H1 (cell line): ENCODE measurements at regions not wholly inside any gene's neighbourhood (a gene's known extent, or its start where the extent isn't known, plus 50 kb on each side); places are given as distances from the start of the nearest gene placed in this dataset.

Experiments used
- CTCF ChIA-PET: fragments of 300-600 bp; sonication (Branson Sonifier 250); formaldehyde crosslinking; loops from one replicate; lab custom pipeline; 2021; ENCODE audit not compliant: partially characterized antibody; lab: Charles Lee
- POLR2A ChIA-PET: fragments of 300-600 bp; sonication (Branson Sonifier 250); formaldehyde crosslinking; loops from one replicate; lab custom pipeline; 2021; ENCODE audit warnings: inconsistent platforms; ENCODE audit not compliant: partially characterized antibody; lab: Charles Lee
- DNase-seq, 2 experiments: peaks; one replicate each; pipeline versions ENCODE4 v3.0.0 to v3.0.0-alpha.2; 2010 to 2022; ENCODE audit warnings: low spot score in 2 of 2, low read depth in 1 of 2, mixed read lengths in 1 of 2
- FAIRE-seq: peaks from 2 replicates; lab custom pipeline; 2011; peaks lifted over from hg19 to GRCh38; lab: Jason Lieb, UNC
- H2AFZ ChIP-seq: 2 replicates; pipeline ENCODE4 v1.8.1; 2012; ENCODE audit warnings: low read length, inconsistent platforms
- H2AK5ac ChIP-seq: 2 replicates; pipeline ENCODE4 v1.6.1; 2013; ENCODE audit warnings: low read depth, low read length
- H2BK120ac ChIP-seq: replicated peaks from 2 replicates; pipeline ENCODE3; 2013; ENCODE audit warnings: low read depth, low read length, inconsistent platforms
- H2BK12ac ChIP-seq: 2 replicates; pipeline ENCODE4 v1.6.1; 2013; ENCODE audit warnings: low read depth, low read length
- H2BK15ac ChIP-seq: 2 replicates; pipeline ENCODE4 v1.6.1; 2013; ENCODE audit warnings: low read length
- H2BK20ac ChIP-seq: 2 replicates; pipeline ENCODE4 v1.6.1; 2013; ENCODE audit warnings: low read length
- H2BK5ac ChIP-seq: 2 replicates; pipeline ENCODE4 v1.6.1; 2013; ENCODE audit warnings: low read depth, low read length
- H3K14ac ChIP-seq: 2 replicates; pipeline ENCODE4 v1.6.1; 2013; ENCODE audit warnings: inconsistent platforms; ENCODE audit not compliant: insufficient read length
- H3K18ac ChIP-seq: 2 replicates; pipeline ENCODE4 v1.6.1; 2013; ENCODE audit warnings: low read length; ENCODE audit errors: extremely low read depth
- H3K23ac ChIP-seq: 2 replicates; pipeline ENCODE4 v1.6.1; 2013; ENCODE audit warnings: inconsistent platforms; ENCODE audit not compliant: insufficient read length
- H3K23me2 ChIP-seq: 2 replicates; pipeline ENCODE4 v1.6.1; 2013; ENCODE audit warnings: low read depth, low read length
- H3K27ac ChIP-seq: 2 replicates; pipeline ENCODE4 v1.6.1; 2011; ENCODE audit warnings: low read depth, low read length, inconsistent platforms
- H3K27me3 ChIP-seq, 4 experiments: replicated peaks in 1 of 4; 1 replicate in 1 of 4; 2 replicates in 3 of 4; pipeline versions ENCODE4 v1.6.1 to v1.8.1; 2011 to 2013; ENCODE audit warnings: low read length in 3 of 4, mild to moderate bottlenecking in 3 of 4, inconsistent platforms in 2 of 4, mixed read lengths in 2 of 4, moderate library complexity in 1 of 4; ENCODE audit not compliant: control insufficient read depth in 3 of 4, insufficient read depth in 3 of 4; ENCODE audit errors: extremely low read depth in 1 of 4
- H3K36me3 ChIP-seq, 4 experiments: 2 replicates each; pipeline versions ENCODE4 v1.6.1 to v1.8.1; 2011 to 2013; ENCODE audit warnings: mild to moderate bottlenecking in 4 of 4, low read length in 3 of 4, moderate library complexity in 2 of 4, control low read depth in 1 of 4, inconsistent platforms in 1 of 4; ENCODE audit not compliant: insufficient read depth in 4 of 4, control insufficient read depth in 2 of 4
- H3K4ac ChIP-seq: replicated peaks from 2 replicates; pipeline ENCODE3; 2013; ENCODE audit warnings: low read length, low read depth, mixed read lengths, inconsistent platforms; ENCODE audit not compliant: insufficient read length
- H3K4me1 ChIP-seq, 4 experiments: replicated peaks in 1 of 4; 1 replicate in 1 of 4; 2 replicates in 3 of 4; pipeline versions ENCODE4 v1.6.1 to v1.8.1; 2011 to 2013; ENCODE audit warnings: low read length in 3 of 4, inconsistent platforms in 2 of 4, mixed read lengths in 1 of 4; ENCODE audit not compliant: insufficient read depth in 4 of 4, control insufficient read depth in 3 of 4
- H3K4me2 ChIP-seq, 2 experiments: 2 replicates each; pipeline versions ENCODE4 v1.6.1 to v1.8.1; 2011 to 2013; ENCODE audit warnings: low read depth in 2 of 2, low read length in 2 of 2, control low read depth in 1 of 2, inconsistent platforms in 1 of 2, mild to moderate bottlenecking in 1 of 2; ENCODE audit not compliant: insufficient read depth in 1 of 2
- H3K4me3 ChIP-seq, 4 experiments: fragments of 200-600, 300-600 bp in 1 of 4; sonication (generic), shearing (Covaris generic), sonication (Bioruptor Twin) in 1 of 4; 2 replicates each; pipeline versions ENCODE4 v1.5.1 to v1.8.1; 2011 to 2016; ENCODE audit warnings: low read length in 4 of 4, low read depth in 3 of 4, control low read depth in 2 of 4, inconsistent platforms in 2 of 4, mild to moderate bottlenecking in 2 of 4, mixed read lengths in 1 of 4, moderate library complexity in 1 of 4; ENCODE audit not compliant: insufficient read depth in 2 of 4; ENCODE audit errors: extremely low read depth in 1 of 4
- H3K56ac ChIP-seq: replicated peaks from 2 replicates; pipeline ENCODE3; 2013; ENCODE audit warnings: low read depth, mild to moderate bottlenecking, mixed read lengths, low read length, inconsistent platforms; ENCODE audit not compliant: insufficient read length
- H3K79me1 ChIP-seq: 2 replicates; pipeline ENCODE4 v1.6.1; 2013; ENCODE audit warnings: low read depth, low read length, control low read depth
- H3K79me2 ChIP-seq, 2 experiments: 2 replicates each; pipeline versions ENCODE4 v1.6.1 to v1.8.1; 2012 to 2013; ENCODE audit warnings: low read length in 2 of 2, mild to moderate bottlenecking in 2 of 2, inconsistent platforms in 1 of 2; ENCODE audit not compliant: insufficient read depth in 2 of 2, control insufficient read depth in 1 of 2
- H3K9ac ChIP-seq, 4 experiments: replicated peaks in 1 of 4; 1 replicate in 1 of 4; 2 replicates in 3 of 4; pipeline versions ENCODE4 v1.6.1 to v1.8.1; 2011 to 2013; ENCODE audit warnings: low read depth in 3 of 4, low read length in 3 of 4, control low read depth in 2 of 4, mild to moderate bottlenecking in 2 of 4, moderate library complexity in 2 of 4, inconsistent platforms in 1 of 4; ENCODE audit errors: extremely low read depth in 1 of 4
- H3K9me3 ChIP-seq, 2 experiments: 2 replicates each; pipeline versions ENCODE4 v1.6.1 to v1.8.1; 2012 to 2013; ENCODE audit warnings: mild to moderate bottlenecking in 2 of 2, moderate library complexity in 2 of 2, control low read depth in 1 of 2, inconsistent platforms in 1 of 2, low read depth in 1 of 2, low read length in 1 of 2, mixed read lengths in 1 of 2; ENCODE audit not compliant: insufficient read depth in 2 of 2
- H4K20me1 ChIP-seq, 2 experiments: replicated peaks in 1 of 2; 2 replicates each; pipeline versions ENCODE3 to v1.8.1; 2011 to 2013; ENCODE audit warnings: inconsistent platforms in 2 of 2, low read length in 2 of 2, mild to moderate bottlenecking in 1 of 2; ENCODE audit not compliant: insufficient read depth in 2 of 2, control insufficient read depth in 1 of 2
- H4K5ac ChIP-seq: 2 replicates; pipeline ENCODE4 v1.6.1; 2013; ENCODE audit warnings: low read length, low read depth, mixed read lengths, inconsistent platforms; ENCODE audit not compliant: insufficient read length
- H4K8ac ChIP-seq: 2 replicates; pipeline ENCODE4 v1.8.0; 2013; ENCODE audit warnings: mild to moderate bottlenecking, moderate library complexity, low read length, inconsistent platforms; ENCODE audit not compliant: insufficient read depth; ENCODE audit errors: extremely low read depth
- H4K91ac ChIP-seq: replicated peaks from 2 replicates; pipeline ENCODE3; 2013; ENCODE audit warnings: low read length, mixed read lengths, inconsistent platforms; ENCODE audit not compliant: insufficient read length
- BACH1 ChIP-seq: IDR thresholded peaks from 2 replicates; pipeline ENCODE4 v1.6.1; 2012; ENCODE audit warnings: low read length, improper control_type of control experiment
- CHD1 ChIP-seq: IDR thresholded peaks from 2 replicates; pipeline ENCODE4 v1.6.1; 2012; ENCODE audit warnings: low read depth, low read length, improper control_type of control experiment
- CHD2 ChIP-seq: IDR thresholded peaks from 2 replicates; pipeline ENCODE4 v1.6.1; 2012; ENCODE audit warnings: low read length, improper control_type of control experiment
- EP300 ChIP-seq, 2 experiments: IDR thresholded peaks; 1 replicate in 1 of 2; 2 replicates in 1 of 2; pipeline ENCODE4 v1.6.1; 2011 to 2012; ENCODE audit warnings: low read depth in 2 of 2, low read length in 2 of 2, mild to moderate bottlenecking in 2 of 2, borderline replicate concordance in 1 of 2, inconsistent platforms in 1 of 2, moderate library complexity in 1 of 2
- JUN ChIP-seq: IDR thresholded peaks from 2 replicates; pipeline ENCODE4 v1.6.1; 2011; ENCODE audit warnings: low read depth, mild to moderate bottlenecking, improper control_type of control experiment, low read length
- KDM4A ChIP-seq: IDR thresholded peaks from one replicate; pipeline ENCODE4 v1.7.1; 2012; ENCODE audit warnings: low read depth, mild to moderate bottlenecking, moderate library complexity, low read length, inconsistent platforms; ENCODE audit not compliant: severe bottlenecking
- MAX ChIP-seq: IDR thresholded peaks from 2 replicates; pipeline ENCODE4 v1.6.1; 2012; ENCODE audit warnings: inconsistent platforms
- POU5F1 ChIP-seq: IDR thresholded peaks from 2 replicates; pipeline ENCODE4 v1.6.1; 2011; ENCODE audit warnings: low read depth, mild to moderate bottlenecking, low read length, moderate library complexity
- RFX5 ChIP-seq: IDR thresholded peaks from 2 replicates; pipeline ENCODE4 v1.6.1; 2011; ENCODE audit warnings: low read depth, low read length, improper control_type of control experiment, borderline replicate concordance
- SIN3A ChIP-seq, 2 experiments: IDR thresholded peaks in 1 of 2; conservative IDR thresholded peaks in 1 of 2; 2 replicates each; pipeline ENCODE4 v1.6.1; 2011 to 2012; ENCODE audit warnings: low read length in 2 of 2, improper control_type of control experiment in 1 of 2, low read depth in 1 of 2, mild to moderate bottlenecking in 1 of 2
- SP2 ChIP-seq: IDR thresholded peaks from 2 replicates; pipeline ENCODE4 v1.6.1; 2012; ENCODE audit warnings: mild to moderate bottlenecking, low read length, inconsistent platforms
- TBP ChIP-seq: IDR thresholded peaks from 2 replicates; pipeline ENCODE4 v1.6.1; 2011; ENCODE audit warnings: low read depth, low read length, improper control_type of control experiment
- YY1 ChIP-seq: IDR thresholded peaks from 2 replicates; pipeline ENCODE4 v1.6.1; 2011; ENCODE audit warnings: low read depth, mild to moderate bottlenecking, low read length
- WGBS, 2 experiments: shearing (Covaris generic) in 1 of 2; methylation state at CpG; one replicate each; pipeline versions ENCODE4 v1.1.6 to v1.1.7; 2013 to 2015; ENCODE audit warnings: low lambda C conversion rate in 2 of 2, mixed read lengths in 2 of 2, inconsistent platforms in 1 of 2, low coverage in 1 of 2, missing lambda C conversion rate in 1 of 2; ENCODE audit not compliant: insufficient replicate concordance in 2 of 2, insufficient coverage in 1 of 2, insufficient read length in 1 of 2; ENCODE audit errors: extremely low coverage in 1 of 2, missing lambda C conversion rate in 1 of 2; 5-methylcytosine and 5-hydroxymethylcytosine counted together

- 88% methylated on average over 3 of the region's 3 CpGs; no CpG with 5 or more reads in 1 of the 2 experiments for WGBS, 2 experiments
- ChIA-PET POLR2A (no interaction called here), CTCF (no interaction called here)
- H3K4me2 ChIP-seq, result no peak overlapping the region
- no peaks in the 10 kb centered on the region for H3K27me3 ChIP-seq
- no peak overlapping the region for H3K9ac ChIP-seq
- no peak overlapping the region for H2BK120ac ChIP-seq
- no peaks in the 10 kb centered on the region for H3K9me3 ChIP-seq
- no peak overlapping the region for H2BK15ac ChIP-seq
- H3K23me2 ChIP-seq, result no peaks in the 10 kb centered on the region
- no peak overlapping the region for H4K91ac ChIP-seq
- no peak for DNase-seq
- H3K23ac ChIP-seq, result no peak overlapping the region
- H3K56ac ChIP-seq, result no peak overlapping the region
- H4K20me1 ChIP-seq, result no peaks in the 10 kb centered on the region
- H3K27ac ChIP-seq, result no peak overlapping the region
- H4K5ac ChIP-seq, result no peak overlapping the region
- H2AK5ac ChIP-seq, result no peak overlapping the region
- H3K4ac ChIP-seq, result no peak overlapping the region
- H4K8ac ChIP-seq, result no peak overlapping the region
- no peak overlapping the region for H2BK20ac ChIP-seq
- H3K79me1 ChIP-seq, result no peaks in the 10 kb centered on the region
- no peak overlapping the region for H2BK12ac ChIP-seq
- no peaks in the 10 kb centered on the region for H3K36me3 ChIP-seq
- H3K4me3 ChIP-seq, result no peak overlapping the region
- no peaks in the 10 kb centered on the region for H3K4me1 ChIP-seq
- no peaks in the 10 kb centered on the region for H3K79me2 ChIP-seq
- no peak for FAIRE-seq
- H3K14ac ChIP-seq, result no peak overlapping the region
- H2AFZ ChIP-seq, result no peak overlapping the region
- H3K18ac ChIP-seq, result no peak overlapping the region
- no peak overlapping the region for H2BK5ac ChIP-seq
- TF ChIP-seq YY1 (no peak), SIN3A (conservative IDR thresholded peaks at IDR 0.05 in 1 of 2, IDR thresholded peaks at IDR 0.05 in 1 of 2; ENCODE audit: low read depth in 1 of 2, low read length in 2 of 2) (no peak), BACH1 (no peak), TBP (no peak), RFX5 (no peak), CHD1 (no peak), KDM4A (no peak), EP300 (IDR thresholded peaks at IDR 0.05; ENCODE audit: borderline replicate concordance in 1 of 2, low read depth in 2 of 2, low read length in 2 of 2) (no peak), MAX (no peak), POU5F1 (no peak), CHD2 (no peak), JUN (no peak), SP2 (no peak)
Measured at GRCh38 chr16:79947771-79948170, 347.2 kb upstream of the MAF start.
